ENCODE measurements at regions not wholly inside any gene's neighbourhood (a gene's known extent, or its start where the extent isn't known, plus 50 kb on each side); places are given as distances from the start of the nearest gene placed in this dataset.

- no peak for TF ChIP-seq POLR2AphosphoS5 (IDR thresholded peaks at IDR 0.05; ENCODE audit: low read depth, low read length)
- TF ChIP-seq POLR2A (IDR thresholded peaks at IDR 0.05; ENCODE audit: control extremely low read depth in 1 of 2, low read depth in 2 of 2, low read length in 2 of 2), result no peak
- TF ChIP-seq, protein P1, sequence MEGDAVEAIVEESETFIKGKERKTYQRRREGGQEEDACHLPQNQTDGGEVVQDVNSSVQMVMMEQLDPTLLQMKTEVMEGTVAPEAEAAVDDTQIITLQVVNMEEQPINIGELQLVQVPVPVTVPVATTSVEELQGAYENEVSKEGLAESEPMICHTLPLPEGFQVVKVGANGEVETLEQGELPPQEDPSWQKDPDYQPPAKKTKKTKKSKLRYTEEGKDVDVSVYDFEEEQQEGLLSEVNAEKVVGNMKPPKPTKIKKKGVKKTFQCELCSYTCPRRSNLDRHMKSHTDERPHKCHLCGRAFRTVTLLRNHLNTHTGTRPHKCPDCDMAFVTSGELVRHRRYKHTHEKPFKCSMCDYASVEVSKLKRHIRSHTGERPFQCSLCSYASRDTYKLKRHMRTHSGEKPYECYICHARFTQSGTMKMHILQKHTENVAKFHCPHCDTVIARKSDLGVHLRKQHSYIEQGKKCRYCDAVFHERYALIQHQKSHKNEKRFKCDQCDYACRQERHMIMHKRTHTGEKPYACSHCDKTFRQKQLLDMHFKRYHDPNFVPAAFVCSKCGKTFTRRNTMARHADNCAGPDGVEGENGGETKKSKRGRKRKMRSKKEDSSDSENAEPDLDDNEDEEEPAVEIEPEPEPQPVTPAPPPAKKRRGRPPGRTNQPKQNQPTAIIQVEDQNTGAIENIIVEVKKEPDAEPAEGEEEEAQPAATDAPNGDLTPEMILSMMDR (IDR thresholded peaks at IDR 0.05; ENCODE audit: control extremely low read depth in 1 of 3, insufficient read depth in 1 of 3, low read depth in 1 of 3, low read length in 3 of 3), result no peak
- no peak for TF ChIP-seq SIN3A (conservative IDR thresholded peaks at IDR 0.05 in 1 of 2, IDR thresholded peaks at IDR 0.05 in 1 of 2; ENCODE audit: low read depth in 1 of 2, low read length in 2 of 2)
- TF ChIP-seq, protein P2, sequence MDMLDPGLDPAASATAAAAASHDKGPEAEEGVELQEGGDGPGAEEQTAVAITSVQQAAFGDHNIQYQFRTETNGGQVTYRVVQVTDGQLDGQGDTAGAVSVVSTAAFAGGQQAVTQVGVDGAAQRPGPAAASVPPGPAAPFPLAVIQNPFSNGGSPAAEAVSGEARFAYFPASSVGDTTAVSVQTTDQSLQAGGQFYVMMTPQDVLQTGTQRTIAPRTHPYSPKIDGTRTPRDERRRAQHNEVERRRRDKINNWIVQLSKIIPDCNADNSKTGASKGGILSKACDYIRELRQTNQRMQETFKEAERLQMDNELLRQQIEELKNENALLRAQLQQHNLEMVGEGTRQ (IDR thresholded peaks at IDR 0.05; ENCODE audit: low read length), result no peak
Measured at GRCh38 chr4:42719257-42719656, 62.4 kb upstream of the ATP8A1 start.
